Lower lobe of right lung (tissue), 2 donors: ENCODE measurements at regions not wholly inside any gene's neighbourhood (a gene's known extent, or its start where the extent isn't known, plus 50 kb on each side); places are given as distances from the start of the nearest gene placed in this dataset. TPM values are rescaled to one million over a fixed set of nuclear protein-coding genes. Genes with fewer than 3 reads are reported as not detected.
A peak's percentile ranks its signal among the peaks of the same experiment; 100 is the strongest.
"Not testable (repeated sequence)": the region's sequence is repeated elsewhere in the genome, so short reads cannot be mapped to it uniquely, and the experiment has no call there.

Experiments used
- ATAC-seq, 2 donors: fragments of 200-7000 bp; cut with Tn5 transposase; one replicate each; pipeline ENCODE4 v1.9.1; 2020 to 2022; ENCODE audit warnings: mild to moderate bottlenecking in 2 of 2, moderate library complexity in 2 of 2
- DNase-seq: peaks from one replicate; pipeline ENCODE4 v3.0.0-alpha.2; 2020
- H3K27ac ChIP-seq: fragments of 200-600 bp; one replicate; pipeline ENCODE4 v1.8.0; 2022
- H3K27me3 ChIP-seq: fragments of 200-600 bp; one replicate; pipeline ENCODE4 v1.8.0; 2022; ENCODE audit warnings: low read depth
- H3K36me3 ChIP-seq: fragments of 200-600 bp; one replicate; pipeline ENCODE4 v1.8.0; 2022; ENCODE audit warnings: mild to moderate bottlenecking
- H3K4me1 ChIP-seq: fragments of 200-600 bp; one replicate; pipeline ENCODE4 v1.8.0; 2022
- H3K4me3 ChIP-seq: fragments of 200-600 bp; one replicate; pipeline ENCODE4 v1.8.0; 2022; ENCODE audit warnings: mild to moderate bottlenecking
- H3K9me3 ChIP-seq: fragments of 200-600 bp; one replicate; pipeline ENCODE4 v1.8.0; 2022
- intact Hi-C: fragments of 100-400 bp; cut with DNase I; formaldehyde crosslinking; loops from one replicate; pipeline ENCODE4 v1.11.0; 2022
- microRNA-seq: library from miRNA; unstranded; fragments of <30 nt; microRNA quantifications from one replicate; pipeline ENCODE4 v1.2.0, GENCODE V29; 2020; ENCODE audit warnings: borderline number of aligned reads
- TF ChIP-seq, protein P1 (sequence below): fragments of 200-600 bp; IDR thresholded peaks from one replicate; pipeline ENCODE4 v1.8.0; 2022; ENCODE audit warnings: antibody characterized with exemption, mild to moderate bottlenecking
- donor health status: DM: no; HTN: yes; CAD: no; lungs with severe emphysema.

DNA sequence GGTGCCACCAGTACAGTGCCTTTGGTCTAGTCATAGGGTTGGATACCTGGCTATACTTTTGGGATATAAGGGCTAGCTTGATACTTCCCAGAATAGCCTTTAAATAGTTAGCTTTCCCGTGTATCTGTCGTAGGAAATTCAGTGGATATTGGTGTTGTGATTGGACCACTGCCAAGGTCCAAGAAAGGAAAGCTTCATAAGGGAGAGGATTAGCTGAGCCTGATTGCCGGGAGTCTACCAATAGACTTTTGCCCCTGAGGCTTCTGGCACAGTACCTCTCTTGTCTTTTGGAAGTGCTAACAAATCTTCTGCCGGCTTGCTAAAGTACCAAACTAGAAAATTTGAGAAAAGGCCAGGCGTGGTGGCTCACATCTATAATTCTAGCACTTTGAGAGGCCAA lies 61.1 kb upstream of the XIST start:
- DNase-seq (no peak), ATAC-seq (no peak)
- no peak overlapping the region for H3K4me3 ChIP-seq
- TF ChIP-seq, protein P1, sequence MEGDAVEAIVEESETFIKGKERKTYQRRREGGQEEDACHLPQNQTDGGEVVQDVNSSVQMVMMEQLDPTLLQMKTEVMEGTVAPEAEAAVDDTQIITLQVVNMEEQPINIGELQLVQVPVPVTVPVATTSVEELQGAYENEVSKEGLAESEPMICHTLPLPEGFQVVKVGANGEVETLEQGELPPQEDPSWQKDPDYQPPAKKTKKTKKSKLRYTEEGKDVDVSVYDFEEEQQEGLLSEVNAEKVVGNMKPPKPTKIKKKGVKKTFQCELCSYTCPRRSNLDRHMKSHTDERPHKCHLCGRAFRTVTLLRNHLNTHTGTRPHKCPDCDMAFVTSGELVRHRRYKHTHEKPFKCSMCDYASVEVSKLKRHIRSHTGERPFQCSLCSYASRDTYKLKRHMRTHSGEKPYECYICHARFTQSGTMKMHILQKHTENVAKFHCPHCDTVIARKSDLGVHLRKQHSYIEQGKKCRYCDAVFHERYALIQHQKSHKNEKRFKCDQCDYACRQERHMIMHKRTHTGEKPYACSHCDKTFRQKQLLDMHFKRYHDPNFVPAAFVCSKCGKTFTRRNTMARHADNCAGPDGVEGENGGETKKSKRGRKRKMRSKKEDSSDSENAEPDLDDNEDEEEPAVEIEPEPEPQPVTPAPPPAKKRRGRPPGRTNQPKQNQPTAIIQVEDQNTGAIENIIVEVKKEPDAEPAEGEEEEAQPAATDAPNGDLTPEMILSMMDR = no peak
- H3K27ac ChIP-seq = no peak overlapping the region
- intact Hi-C loops = no loop called here
- H3K9me3 ChIP-seq = no peaks in the 10 kb centered on the region
- no peaks in the 10 kb centered on the region for H3K4me1 ChIP-seq
- no peaks in the 10 kb centered on the region for H3K27me3 ChIP-seq
- H3K36me3 ChIP-seq = no peaks in the 10 kb centered on the region

DNA sequence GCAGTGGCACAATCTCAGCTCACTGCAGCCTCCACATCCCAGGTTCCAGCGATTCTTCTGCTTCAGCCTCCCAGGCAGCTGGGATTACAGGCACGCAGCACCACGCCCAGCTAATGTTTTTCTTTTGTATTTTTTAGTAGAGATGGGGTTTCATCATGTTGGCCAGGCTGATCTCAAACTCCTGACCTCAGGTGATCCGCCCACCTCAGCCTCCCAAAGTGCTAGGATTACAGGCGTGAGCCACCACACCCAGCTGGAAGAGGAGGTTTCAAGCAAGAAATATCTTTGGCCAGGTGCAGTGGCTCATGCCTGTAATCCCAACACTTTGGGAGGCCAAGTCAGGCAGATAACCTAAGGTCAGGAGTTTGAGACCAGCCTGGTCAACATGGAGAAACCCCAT lies 59.4 kb upstream of the XIST start:
- H3K9me3 ChIP-seq, H3K27ac ChIP-seq, intact Hi-C loops, H3K27me3 ChIP-seq, DNase-seq, H3K4me1 ChIP-seq, H3K36me3 ChIP-seq, H3K4me3 ChIP-seq, ATAC-seq: not testable (repeated sequence)

DNA sequence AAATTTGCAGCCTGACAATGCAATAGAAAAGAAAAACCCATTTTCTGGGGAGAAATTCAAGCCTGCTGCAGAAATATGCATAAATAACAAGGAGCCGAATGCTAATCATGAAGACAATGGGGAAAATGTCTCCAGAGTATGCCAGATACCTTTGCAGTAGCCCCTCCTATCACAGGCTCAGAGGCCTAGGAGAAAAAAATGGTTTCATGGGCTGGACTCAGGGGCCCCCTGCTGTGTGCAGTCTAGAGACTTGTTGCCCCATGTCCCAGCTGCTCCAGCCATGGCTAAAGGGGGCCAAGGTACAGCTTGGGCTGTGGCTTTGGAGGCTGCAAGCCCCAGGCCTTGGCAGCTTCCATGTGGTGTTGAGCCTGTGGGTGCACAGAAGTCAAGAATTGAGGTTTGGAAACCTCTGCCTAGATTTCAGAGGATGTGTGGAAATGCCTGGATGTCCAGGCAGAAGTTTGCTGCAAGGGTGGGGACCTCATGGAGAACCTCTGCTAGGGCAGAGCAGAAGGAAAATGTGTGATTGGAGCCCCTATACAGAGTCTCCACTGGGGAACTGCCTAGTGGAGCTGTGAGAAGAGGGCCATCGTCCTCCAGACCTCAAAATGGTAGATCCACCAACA lies 53.3 kb upstream of the XIST start:
- H3K9me3 ChIP-seq, intact Hi-C loops, H3K36me3 ChIP-seq, H3K4me1 ChIP-seq, H3K4me3 ChIP-seq, H3K27me3 ChIP-seq, ATAC-seq, DNase-seq, H3K27ac ChIP-seq: not testable (repeated sequence)

DNA sequence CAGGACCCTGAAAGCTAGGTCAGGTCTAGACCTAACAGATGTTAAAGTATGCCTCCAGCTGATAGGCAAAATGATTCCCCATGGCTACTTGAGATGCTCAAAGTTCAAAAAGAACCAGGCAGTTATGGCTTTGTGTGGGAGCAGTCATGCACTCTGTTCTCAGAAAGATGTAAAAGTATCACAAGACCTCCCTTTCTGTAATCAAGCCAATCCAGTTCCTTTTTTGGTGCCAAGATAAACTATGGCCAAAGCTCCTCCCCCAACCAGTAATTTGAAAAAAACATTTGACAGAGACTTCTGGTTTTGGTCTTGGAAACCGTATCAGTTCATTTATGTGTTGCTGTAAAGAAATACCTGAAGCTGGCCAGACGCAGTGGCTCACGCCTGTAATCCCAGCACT lies 51.4 kb upstream of the XIST start:
- no peak for ATAC-seq
- no peak overlapping the region for H3K27ac ChIP-seq
- H3K27me3 ChIP-seq = no peaks in the 10 kb centered on the region
- no peaks in the 10 kb centered on the region for H3K36me3 ChIP-seq
- H3K4me3 ChIP-seq = no peak overlapping the region
- intact Hi-C loops = no loop called here
- H3K9me3 ChIP-seq = no peaks in the 10 kb centered on the region
- TF ChIP-seq, protein P1 = no peak
- H3K4me1 ChIP-seq = no peaks in the 10 kb centered on the region
- no peak for DNase-seq

Small RNAs in the stretch of these regions (microRNA-seq; reads per million reads assigned to microRNA genes)
- gene MIR374B = not detected
- not detected for gene MIR374C
- 147 reads per million, percentile 58 among the genes with 10 or more reads in this experiment for gene MIR421
